ENCODE measurements at regions not wholly inside any gene's neighbourhood (a gene's known extent, or its start where the extent isn't known, plus 50 kb on each side); places are given as distances from the start of the nearest gene placed in this dataset.

GRCh38 chr5:54655761-54656160 lies 138.2 kb downstream of the SNX18 start:
- TF ChIP-seq EZH2 (IDR thresholded peaks at IDR 0.05; ENCODE audit: low read length, unreplicated experiment), result no peak
- TF ChIP-seq, protein P1, sequence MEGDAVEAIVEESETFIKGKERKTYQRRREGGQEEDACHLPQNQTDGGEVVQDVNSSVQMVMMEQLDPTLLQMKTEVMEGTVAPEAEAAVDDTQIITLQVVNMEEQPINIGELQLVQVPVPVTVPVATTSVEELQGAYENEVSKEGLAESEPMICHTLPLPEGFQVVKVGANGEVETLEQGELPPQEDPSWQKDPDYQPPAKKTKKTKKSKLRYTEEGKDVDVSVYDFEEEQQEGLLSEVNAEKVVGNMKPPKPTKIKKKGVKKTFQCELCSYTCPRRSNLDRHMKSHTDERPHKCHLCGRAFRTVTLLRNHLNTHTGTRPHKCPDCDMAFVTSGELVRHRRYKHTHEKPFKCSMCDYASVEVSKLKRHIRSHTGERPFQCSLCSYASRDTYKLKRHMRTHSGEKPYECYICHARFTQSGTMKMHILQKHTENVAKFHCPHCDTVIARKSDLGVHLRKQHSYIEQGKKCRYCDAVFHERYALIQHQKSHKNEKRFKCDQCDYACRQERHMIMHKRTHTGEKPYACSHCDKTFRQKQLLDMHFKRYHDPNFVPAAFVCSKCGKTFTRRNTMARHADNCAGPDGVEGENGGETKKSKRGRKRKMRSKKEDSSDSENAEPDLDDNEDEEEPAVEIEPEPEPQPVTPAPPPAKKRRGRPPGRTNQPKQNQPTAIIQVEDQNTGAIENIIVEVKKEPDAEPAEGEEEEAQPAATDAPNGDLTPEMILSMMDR (conservative IDR thresholded peaks at IDR 0.05; ENCODE audit: low read depth, low read length), result no peak
